HG02870 (cell line): ENCODE measurements at regions not wholly inside any gene's neighbourhood (a gene's known extent, or its start where the extent isn't known, plus 50 kb on each side); places are given as distances from the start of the nearest gene placed in this dataset.

ENCODE experiments used
- ATAC-seq: cut with Tn5 transposase; IDR thresholded peaks from one replicate; pipeline ENCODE4 v1.9.1; 2021; ENCODE audit warnings: mild to moderate bottlenecking, moderate library complexity; ENCODE audit not compliant: unreplicated experiment

GRCh38 chr20:12773936-12774335, 234.8 kb upstream of the SPTLC3 start:
- no peak for ATAC-seq

GRCh38 chr20:12775041-12775440, 233.7 kb upstream of the SPTLC3 start:
- ATAC-seq = no peak

- no peak for ATAC-seq
Observed at GRCh38 chr20:12777016-12777415, 231.8 kb upstream of the SPTLC3 start.

- ATAC-seq = no peak
Observed at GRCh38 chr20:12786276-12786675, 222.5 kb upstream of the SPTLC3 start.

GRCh38 chr20:12788632-12789299, 220.0 kb upstream of the SPTLC3 start:
- no peak for ATAC-seq

- ATAC-seq = no peak
Observed at GRCh38 chr20:12790859-12791258, 217.9 kb upstream of the SPTLC3 start.

GRCh38 chr20:12798286-12798685, 210.5 kb upstream of the SPTLC3 start:
- ATAC-seq = no peak

- ATAC-seq = no peak
Observed at GRCh38 chr20:12808006-12808567, 200.7 kb upstream of the SPTLC3 start.

- no peak for ATAC-seq
Observed at GRCh38 chr20:12815231-12815768, 193.5 kb upstream of the SPTLC3 start.

GRCh38 chr20:12815778-12816408, 192.9 kb upstream of the SPTLC3 start:
- no peak for ATAC-seq

- no peak for ATAC-seq
Observed at GRCh38 chr20:12821249-12821648, 187.5 kb upstream of the SPTLC3 start.

GRCh38 chr20:12823734-12824133, 185.0 kb upstream of the SPTLC3 start:
- no peak for ATAC-seq

- no peak for ATAC-seq
Observed at GRCh38 chr20:12824328-12825225, 184.2 kb upstream of the SPTLC3 start.

GRCh38 chr20:12825226-12825595, 183.6 kb upstream of the SPTLC3 start:
- no peak for ATAC-seq

- ATAC-seq = no peak
Observed at GRCh38 chr20:12827816-12828385, 180.9 kb upstream of the SPTLC3 start.

- no peak for ATAC-seq
Observed at GRCh38 chr20:12829170-12829569, 179.6 kb upstream of the SPTLC3 start.

GRCh38 chr20:12833861-12834260, 174.9 kb upstream of the SPTLC3 start:
- no peak for ATAC-seq

GRCh38 chr20:12835999-12836398, 172.8 kb upstream of the SPTLC3 start:
- ATAC-seq = no peak

GRCh38 chr20:12837646-12838045, 171.1 kb upstream of the SPTLC3 start:
- no peak for ATAC-seq

GRCh38 chr20:12838261-12838866, 170.4 kb upstream of the SPTLC3 start:
- no peak for ATAC-seq
